ENCODE measurements at regions not wholly inside any gene's neighbourhood (a gene's known extent, or its start where the extent isn't known, plus 50 kb on each side); places are given as distances from the start of the nearest gene placed in this dataset.

- no CpG with 5 or more reads among the region's 4 CpGs for WGBS, 2 experiments (ENCODE audit: extremely low coverage in 2 of 2, insufficient read length in 1 of 2)
- Histone ChIP-seq H2BK5ac (ENCODE audit: low read depth, low read length, poor library complexity, severe bottlenecking) (no peak overlapping the region), H4K20me1 (ENCODE audit: insufficient read depth, low read length) (no peaks in the 10 kb centered on the region), H3K27me3 (ENCODE audit: control insufficient read depth, insufficient read depth, low read length) (no peaks in the 10 kb centered on the region), H2BK120ac (ENCODE audit: low read depth, low read length) (no peak overlapping the region), H3K27ac (ENCODE audit: insufficient read depth, low read length) (no peak overlapping the region), H3K23ac (ENCODE audit: low read depth, low read length) (no peak overlapping the region), H4K91ac (ENCODE audit: insufficient read depth, low read depth, low read length) (no peak overlapping the region), H3K9ac (ENCODE audit: low read depth, low read length) (no peak overlapping the region), H2AK5ac (ENCODE audit: low read depth, low read length) (no peak overlapping the region), H3K9me1 (ENCODE audit: insufficient read depth, low read length) (no peaks in the 10 kb centered on the region), H3K4me3 (ENCODE audit: insufficient read depth, low read depth, low read length) (no peak overlapping the region), H3K14ac (replicated peaks; ENCODE audit: low read depth, low read length) (no peak overlapping the region), H3K4ac (ENCODE audit: low read depth, low read length) (no peak overlapping the region), H3K9me3 (ENCODE audit: control insufficient read depth, insufficient read depth, low read length) (no peaks in the 10 kb centered on the region), H4K5ac (ENCODE audit: low read depth, low read length) (no peak overlapping the region), H3K18ac (ENCODE audit: low read depth, low read length) (no peak overlapping the region), H2AK9ac (replicated peaks; ENCODE audit: low read depth, low read length, poor library complexity) (no peak overlapping the region), H3K4me1 (ENCODE audit: control insufficient read depth, insufficient read depth, low read length) (no peaks in the 10 kb centered on the region), H3K79me1 (ENCODE audit: low read depth in 1 of 2, low read length in 2 of 2) (no peaks in the 10 kb centered on the region), H2BK20ac (ENCODE audit: low read depth, low read length) (no peak overlapping the region), H3K36me3 (ENCODE audit: control insufficient read depth, insufficient read depth, low read length) (no peaks in the 10 kb centered on the region), H2BK15ac (ENCODE audit: low read depth, low read length) (no peak overlapping the region), H2AFZ (replicated peaks; ENCODE audit: low read length, poor library complexity) (no peak overlapping the region), H3K4me2 (ENCODE audit: low read depth, low read length) (no peak overlapping the region), H3K56ac (ENCODE audit: extremely low read depth, insufficient read depth, low read length) (no peak overlapping the region), H4K8ac (ENCODE audit: low read depth in 2 of 2, low read length in 2 of 2) (no peak overlapping the region)
- intact Hi-C loops (cut with micrococcal nuclease), result no loop called here
- ATAC-seq (ENCODE audit: low read depth) (no peak), DNase-seq (no peak)
- in situ Hi-C loops (cut with MboI; ENCODE audit: low sequenced_read_pairs), result no loop called here
- CTCF ChIA-PET, result interaction anchor here (0.7 to 1.0 kb wide), 2 partner anchors 15 to 1720 kb away, joined by 3 read pairs; no protein-coding TSS in a partner anchor
- POLR2A ChIA-PET (ENCODE audit: unreplicated experiment), result no interaction called here
- TF ChIP-seq MXI1 (IDR thresholded peaks at IDR 0.05; ENCODE audit: borderline replicate concordance, low read depth, low read length) (no peak), FOS (IDR thresholded peaks at IDR 0.05; ENCODE audit: low read depth, low read length) (no peak), RFX5 (IDR thresholded peaks at IDR 0.05; ENCODE audit: low read depth, low read length) (no peak), RAD21 (IDR thresholded peaks at IDR 0.05; ENCODE audit: low read length) (no peak), CEBPB (IDR thresholded peaks at IDR 0.05; ENCODE audit: low read depth, low read length) (no peak), USF2 (IDR thresholded peaks at IDR 0.05; ENCODE audit: low read depth, low read length) (no peak), NFE2L2 (IDR thresholded peaks at IDR 0.05; ENCODE audit: low read depth, low read length) (no peak), POLR2A (IDR thresholded peaks at IDR 0.05; ENCODE audit: low read depth, low read length) (no peak), CHD1 (IDR thresholded peaks at IDR 0.05; ENCODE audit: low read depth, low read length) (no peak), RCOR1 (IDR thresholded peaks at IDR 0.05; ENCODE audit: insufficient replicate concordance, low read length) (no peak), ELK1 (IDR thresholded peaks at IDR 0.05; ENCODE audit: borderline replicate concordance, low read depth, low read length) (no peak), MAZ (IDR thresholded peaks at IDR 0.05; ENCODE audit: borderline replicate concordance, low read depth, low read length) (no peak), BHLHE40 (IDR thresholded peaks at IDR 0.05; ENCODE audit: low read depth, low read length) (no peak), SMC3 (IDR thresholded peaks at IDR 0.05; ENCODE audit: low read depth, low read length) (no peak), CTCF (conservative IDR thresholded peaks at IDR 0.05; ENCODE audit: low read depth, low read length) (no peak)
- dilution Hi-C loops (cut with HindIII; ENCODE audit: low sequenced_read_pairs, unreplicated experiment), result no loop called here
- no TSS peak for BruUV-seq (replicated peaks)
Observed at GRCh38 chr7:115722302-115722977, 308.1 kb downstream of the TFEC start.
